ENCODE measurements at regions not wholly inside any gene's neighbourhood (a gene's known extent, or its start where the extent isn't known, plus 50 kb on each side); places are given as distances from the start of the nearest gene placed in this dataset.

GRCh38 chr11:92506809-92507336, 282.3 kb downstream of the FAT3 start:
- WGBS (ENCODE audit: insufficient coverage, low coverage, low lambda C conversion rate, missing lambda C conversion rate) = 80% methylated on average over 4 of the region's 4 CpGs
- Histone ChIP-seq H3K4me3 (no peak overlapping the region), H3K4me1 (no peaks in the 10 kb centered on the region), H3K9me3 (no peaks in the 10 kb centered on the region), H3K27ac (no peak overlapping the region), H3K36me3 (no peaks in the 10 kb centered on the region), H3K27me3 (no peaks in the 10 kb centered on the region)
- DNase-seq (no peak), ATAC-seq (no peak)
- intact Hi-C loops (cut with DNase I) = no loop called here
- TF ChIP-seq CTCF (IDR thresholded peaks at IDR 0.05) (no peak), POLR2A (IDR thresholded peaks at IDR 0.05) (no peak)

- ATAC-seq = no peak
- Histone ChIP-seq H3K4me1 (no peaks in the 10 kb centered on the region), H3K27ac (no peak overlapping the region), H3K36me3 (no peaks in the 10 kb centered on the region), H3K27me3 (no peaks in the 10 kb centered on the region), H3K4me3 (no peak overlapping the region), H3K9me3 (no peaks in the 10 kb centered on the region)
- intact Hi-C loops (cut with DNase I) = no loop called here
- DNase-seq = no peak
- WGBS (ENCODE audit: insufficient coverage, low coverage, low lambda C conversion rate, missing lambda C conversion rate) = 67% methylated on average over 1 of the region's 1 CpG
- no peak for TF ChIP-seq CTCF (IDR thresholded peaks at IDR 0.05)
- TF ChIP-seq POLR2A (IDR thresholded peaks at IDR 0.05) = no peak
These were observed 286.0 kb downstream of the FAT3 start for GRCh38 chr11:92510591-92510990.

- ATAC-seq (no peak), DNase-seq (no peak)
- Histone ChIP-seq H3K9me3 (no peaks in the 10 kb centered on the region), H3K27me3 (no peaks in the 10 kb centered on the region), H3K4me1 (no peaks in the 10 kb centered on the region), H3K27ac (no peak overlapping the region), H3K4me3 (no peak overlapping the region), H3K36me3 (no peaks in the 10 kb centered on the region)
- intact Hi-C loops (cut with DNase I) = no loop called here
- 73% methylated on average over 1 of the region's 1 CpG for WGBS (ENCODE audit: insufficient coverage, low coverage, low lambda C conversion rate, missing lambda C conversion rate)
- no peak for TF ChIP-seq CTCF (IDR thresholded peaks at IDR 0.05)
These were observed 287.0 kb downstream of the FAT3 start for GRCh38 chr11:92511522-92512203.

- no peak overlapping the region for H3K4me3 ChIP-seq
- intact Hi-C loops (cut with DNase I) = no loop called here
- no peaks in the 10 kb centered on the region for H3K4me1 ChIP-seq
- DNase-seq (no peak), ATAC-seq (no peak)
- H3K27ac ChIP-seq = no peak overlapping the region
- H3K36me3 ChIP-seq = no peaks in the 10 kb centered on the region
- H3K27me3 ChIP-seq = no peaks in the 10 kb centered on the region
- no peak for TF ChIP-seq POLR2A (IDR thresholded peaks at IDR 0.05)
- no peak for TF ChIP-seq CTCF (IDR thresholded peaks at IDR 0.05)
- H3K9me3 ChIP-seq = no peaks in the 10 kb centered on the region
These were observed 287.6 kb downstream of the FAT3 start for GRCh38 chr11:92512204-92512569.

GRCh38 chr11:92523611-92524010, 299.0 kb downstream of the FAT3 start:
- intact Hi-C loops (cut with DNase I) = no loop called here
- Histone ChIP-seq H3K27ac (no peak overlapping the region), H3K4me1 (no peaks in the 10 kb centered on the region), H3K9me3 (no peaks in the 10 kb centered on the region), H3K36me3 (no peaks in the 10 kb centered on the region), H3K27me3 (no peaks in the 10 kb centered on the region), H3K4me3 (no peak overlapping the region)
- TF ChIP-seq CTCF (IDR thresholded peaks at IDR 0.05) = no peak
- no peak for TF ChIP-seq POLR2A (IDR thresholded peaks at IDR 0.05)
- WGBS (ENCODE audit: insufficient coverage, low coverage, low lambda C conversion rate, missing lambda C conversion rate) = 49% methylated on average over 3 of the region's 3 CpGs
- no peak for ATAC-seq
- no peak for DNase-seq
